GM18498 (cell line): ENCODE measurements at regions not wholly inside any gene's neighbourhood (a gene's known extent, or its start where the extent isn't known, plus 50 kb on each side); places are given as distances from the start of the nearest gene placed in this dataset.
A peak's percentile ranks its signal among the peaks of the same experiment; 100 is the strongest.
"Not testable (repeated sequence)": the region's sequence is repeated elsewhere in the genome, so short reads cannot be mapped to it uniquely, and the experiment has no call there.

ENCODE experiments used
- ATAC-seq: cut with Tn5 transposase; IDR thresholded peaks from one replicate; pipeline ENCODE4 v1.9.1; 2021; ENCODE audit warnings: mild to moderate bottlenecking, moderate library complexity; ENCODE audit not compliant: unreplicated experiment

GRCh38 chrX:78822157-78822690, 74.7 kb downstream of the LPAR4 start:
- ATAC-seq, result no peak

GRCh38 chrX:78831523-78831922, 84.0 kb downstream of the LPAR4 start:
- ATAC-seq, result no peak

- ATAC-seq, result no peak
Measured at GRCh38 chrX:78838709-78839108, 91.2 kb downstream of the LPAR4 start.

- ATAC-seq, result no peak
Measured at GRCh38 chrX:78839711-78840110, 92.2 kb downstream of the LPAR4 start.

GRCh38 chrX:78844218-78844617, 96.7 kb downstream of the LPAR4 start:
- ATAC-seq, result not testable (repeated sequence)

GRCh38 chrX:78881248-78881647, 63.9 kb upstream of the P2RY10 start:
- not testable (repeated sequence) for ATAC-seq

- peak; percentile 48 for ATAC-seq
Measured at GRCh38 chrX:78886550-78886949, 58.6 kb upstream of the P2RY10 start.
